ENCODE measurements at regions not wholly inside any gene's neighbourhood (a gene's known extent, or its start where the extent isn't known, plus 50 kb on each side); places are given as distances from the start of the nearest gene placed in this dataset.

DNA sequence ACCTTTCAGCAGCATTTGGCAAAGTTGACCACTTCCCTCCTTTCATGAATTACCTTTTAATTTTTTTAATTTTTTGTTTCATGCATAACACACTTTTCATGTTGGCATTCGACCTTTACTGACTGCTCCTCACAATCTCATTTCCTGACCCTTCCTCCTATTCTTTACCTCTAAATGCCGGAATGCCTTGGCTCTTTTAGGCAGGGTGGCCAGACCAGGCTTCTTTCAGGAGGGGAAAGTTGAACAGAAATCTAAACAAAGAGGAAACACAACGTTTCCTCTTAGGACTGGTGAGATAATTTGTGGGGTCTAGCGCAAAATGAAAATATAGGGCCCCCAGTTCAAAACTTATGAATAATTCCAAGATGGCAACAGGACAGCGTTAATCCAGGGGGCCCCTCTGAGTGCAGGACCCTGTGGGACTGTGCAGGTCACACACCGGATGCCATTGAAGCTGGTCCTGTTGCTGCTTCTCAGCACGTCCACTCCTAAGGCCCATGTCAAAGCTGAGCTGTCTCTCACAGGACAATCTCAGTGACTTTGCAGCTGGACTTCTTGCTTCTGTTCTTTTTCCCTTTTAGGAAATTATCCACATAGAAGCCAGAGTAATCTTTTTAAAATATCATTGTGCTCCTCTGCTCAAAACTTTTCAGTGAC, 313.8 kb downstream of the HDGFL1 start:
- no peak for DNase-seq (ENCODE audit: low spot score)

DNA sequence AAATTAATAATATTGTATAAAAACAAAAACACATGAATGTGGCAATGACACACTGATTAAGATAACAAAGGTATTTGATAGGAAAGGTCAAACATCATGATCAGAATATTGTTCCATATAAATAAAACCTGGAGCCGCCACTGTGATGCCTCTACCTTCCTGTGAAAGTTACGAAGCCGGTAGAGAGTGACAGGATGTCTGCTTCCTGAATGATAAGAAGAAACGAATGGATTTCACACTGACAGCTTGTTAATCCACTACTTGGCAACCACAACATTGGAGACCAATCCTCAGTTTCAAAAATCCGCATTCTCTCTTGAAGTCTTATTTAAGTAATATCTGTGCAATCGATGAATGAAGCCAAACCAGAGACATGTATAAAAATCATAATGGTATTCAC, 315.1 kb downstream of the HDGFL1 start:
- no peak for DNase-seq (ENCODE audit: low spot score)

DNA sequence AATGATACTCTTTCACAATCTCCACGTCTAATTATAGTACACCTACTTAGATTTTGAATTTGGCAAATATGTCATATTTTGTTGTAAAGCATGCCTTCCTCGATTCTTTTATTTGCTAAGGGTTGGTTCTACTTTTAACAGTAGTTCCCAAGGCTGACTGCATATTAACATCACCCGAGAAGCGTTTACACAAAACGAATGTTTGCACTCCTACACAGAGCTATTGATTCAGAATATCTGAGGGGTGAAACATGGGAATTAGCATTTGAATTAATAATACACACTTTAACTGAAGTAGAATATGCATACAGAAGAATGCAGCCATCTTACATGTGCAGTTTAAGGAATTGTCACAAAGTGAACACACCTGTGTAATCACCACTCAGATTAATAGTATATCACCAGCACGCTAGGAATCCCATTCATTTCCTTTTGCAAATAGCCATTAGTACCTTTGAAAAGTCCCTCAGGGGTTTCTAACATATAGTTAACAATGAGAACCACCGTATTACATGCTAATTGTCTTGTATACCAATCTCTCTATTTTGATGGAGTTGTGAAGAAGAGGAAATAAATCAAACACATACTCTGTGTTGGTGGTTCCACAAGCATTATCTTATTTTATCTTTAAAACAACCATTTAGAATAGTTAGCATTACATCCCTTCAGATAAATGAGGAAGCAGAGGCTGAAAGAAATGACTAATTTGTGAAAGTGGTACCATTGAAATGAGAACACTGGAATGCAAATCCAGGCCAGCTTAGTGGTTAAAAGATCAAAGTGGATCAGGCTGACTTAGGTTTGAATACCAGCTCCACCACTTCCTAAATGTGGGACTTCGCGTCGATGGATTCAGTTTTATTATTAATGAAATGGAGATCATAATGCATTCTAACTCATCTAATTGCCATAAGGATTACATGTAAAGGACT, 317.6 kb downstream of the HDGFL1 start:
- no peak for DNase-seq (ENCODE audit: low spot score)

DNA sequence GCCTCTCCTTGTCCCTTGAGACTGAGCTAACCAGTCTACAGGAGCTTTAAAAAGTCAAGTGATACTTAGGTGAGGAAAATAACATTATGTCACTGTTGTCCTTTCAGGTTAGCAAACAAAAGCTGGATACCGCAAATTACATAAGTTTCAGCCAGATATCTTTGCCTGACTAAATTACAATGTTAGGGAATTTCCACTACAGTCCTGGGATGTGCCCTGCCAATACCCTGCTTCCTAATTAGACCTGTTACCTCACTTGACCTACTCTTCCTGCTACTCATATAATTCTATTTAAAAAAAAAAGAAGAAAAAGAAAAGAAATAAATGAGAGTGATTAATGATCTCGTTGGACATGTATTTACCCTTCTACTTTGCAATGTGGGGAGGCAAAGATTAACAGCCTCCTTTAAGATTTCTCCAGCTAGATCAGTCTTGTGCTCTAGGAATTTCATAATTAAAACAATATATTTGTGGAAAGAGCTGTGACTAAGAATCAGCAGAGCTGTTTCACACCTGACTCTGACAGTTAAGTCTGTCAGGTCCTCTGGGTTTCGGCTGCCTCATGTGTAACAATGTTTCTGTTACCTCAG, 318.9 kb downstream of the HDGFL1 start:
- no peak for DNase-seq (ENCODE audit: low spot score)

DNA sequence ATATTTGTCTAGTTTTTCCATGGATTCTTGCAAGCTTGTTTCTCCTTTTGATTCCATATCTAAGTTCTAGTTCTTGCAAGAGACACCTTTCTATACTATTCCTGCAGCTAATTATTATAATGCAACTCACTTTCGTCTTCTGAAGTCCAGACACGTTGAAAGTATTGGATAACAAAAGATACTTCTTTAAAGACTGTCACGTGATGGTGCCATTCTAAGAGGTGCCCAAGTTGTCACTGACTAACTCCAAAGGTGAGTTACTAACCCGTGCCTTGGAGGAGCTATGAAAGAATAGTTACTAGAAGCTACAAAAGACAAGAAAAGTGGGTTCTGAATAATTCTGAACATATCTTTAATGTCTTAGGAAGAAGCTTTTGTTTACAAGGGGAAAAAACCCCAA, 322.6 kb downstream of the HDGFL1 start:
- no peak for DNase-seq (ENCODE audit: low spot score)

DNA sequence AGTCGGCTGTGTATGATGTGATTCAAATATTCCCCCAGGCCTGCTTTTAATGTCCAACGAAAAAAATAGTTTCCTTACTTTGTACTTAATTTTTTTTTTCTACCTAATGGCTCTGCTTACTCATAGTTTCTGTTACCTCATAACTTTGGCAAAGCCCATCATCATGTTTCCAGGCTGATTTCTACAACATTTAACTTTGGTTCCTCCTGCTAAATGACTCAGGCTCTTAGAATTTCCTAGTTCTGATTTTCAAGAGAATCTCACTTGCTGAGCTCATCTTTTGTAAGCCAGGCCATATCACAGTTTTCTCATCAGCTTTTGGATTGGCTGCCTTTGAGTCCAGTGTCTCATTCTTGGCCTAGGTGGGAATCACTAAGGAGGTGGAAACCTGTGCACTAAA, 323.1 kb downstream of the HDGFL1 start:
- DNase-seq (ENCODE audit: low spot score), result no peak

DNA sequence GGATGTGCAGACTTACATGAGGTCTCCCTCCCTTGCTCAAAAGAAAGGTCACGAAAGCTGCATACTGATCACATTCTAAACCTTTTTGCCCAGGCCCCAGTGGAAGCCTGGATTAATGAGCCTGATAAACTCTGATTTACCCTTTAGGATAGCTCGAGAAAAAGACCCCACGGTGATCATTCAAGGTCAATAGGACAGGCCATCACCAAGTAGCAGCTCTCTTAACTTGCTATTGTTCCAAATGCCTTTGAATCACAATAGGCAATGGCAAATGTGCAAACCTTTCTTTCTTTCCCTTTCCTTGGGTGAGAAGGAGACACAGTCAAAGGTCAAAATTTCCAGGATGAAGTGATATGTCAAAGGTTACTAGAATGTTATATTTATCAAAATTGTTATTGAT, 327.3 kb downstream of the HDGFL1 start:
- no peak for DNase-seq (ENCODE audit: low spot score)

DNA sequence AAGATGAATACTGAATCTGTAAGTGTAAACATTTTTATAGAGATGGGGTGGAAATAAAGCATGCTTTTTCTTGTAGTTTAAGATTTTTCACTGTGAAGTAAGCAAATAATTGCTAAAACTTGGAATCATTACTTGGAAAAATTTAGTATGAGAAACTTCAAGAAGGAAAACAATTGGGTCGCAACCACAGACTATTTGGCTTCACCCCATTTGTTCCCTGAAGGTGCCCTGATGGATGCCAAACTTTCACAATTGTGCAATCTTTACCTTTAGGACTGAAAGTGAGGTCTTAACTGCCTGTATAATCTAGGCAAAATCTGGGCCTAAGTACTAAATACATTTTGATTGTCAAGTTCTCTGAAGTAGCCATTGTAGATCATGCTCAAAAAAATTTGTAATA, 330.1 kb downstream of the HDGFL1 start:
- DNase-seq (ENCODE audit: low spot score), result no peak

DNA sequence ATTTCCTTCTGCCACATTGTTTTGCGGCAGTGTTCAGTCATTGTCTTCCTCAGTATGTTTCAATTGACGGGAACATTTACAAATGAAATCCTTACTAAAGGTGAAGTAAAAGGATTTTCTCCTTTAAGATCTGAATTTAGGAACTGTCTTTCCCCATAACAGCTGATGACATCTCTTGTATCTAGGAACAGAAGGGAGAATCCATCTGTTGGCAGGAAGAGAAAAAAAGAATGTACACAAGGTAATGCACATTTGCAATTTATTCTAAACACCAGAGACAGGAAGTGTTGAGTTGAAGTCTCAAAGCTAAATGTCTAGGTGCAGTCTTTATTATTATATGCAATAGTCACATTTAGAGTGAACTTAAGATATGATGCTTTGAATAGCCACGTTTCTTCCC, 334.5 kb downstream of the HDGFL1 start:
- no peak for DNase-seq (ENCODE audit: low spot score)

DNA sequence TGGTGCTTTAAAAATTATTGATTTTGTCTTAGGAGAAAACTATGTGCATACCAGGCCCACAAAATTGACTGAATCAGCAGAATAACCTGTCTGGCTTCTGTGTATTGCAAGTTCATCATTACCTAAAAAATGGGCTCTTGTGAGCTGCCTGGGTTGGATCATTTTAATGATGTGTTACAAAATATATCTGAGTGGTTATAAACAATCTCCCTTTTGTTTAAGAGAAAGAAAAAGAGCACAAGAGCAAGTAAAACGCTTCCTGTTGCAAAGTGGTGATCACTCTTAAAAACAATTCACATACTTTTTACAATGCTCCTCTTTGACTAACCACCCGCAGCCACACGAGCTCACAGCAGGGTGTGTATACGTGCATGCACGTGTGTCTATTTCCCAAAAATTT, 335.1 kb downstream of the HDGFL1 start:
- DNase-seq (ENCODE audit: low spot score), result no peak

DNA sequence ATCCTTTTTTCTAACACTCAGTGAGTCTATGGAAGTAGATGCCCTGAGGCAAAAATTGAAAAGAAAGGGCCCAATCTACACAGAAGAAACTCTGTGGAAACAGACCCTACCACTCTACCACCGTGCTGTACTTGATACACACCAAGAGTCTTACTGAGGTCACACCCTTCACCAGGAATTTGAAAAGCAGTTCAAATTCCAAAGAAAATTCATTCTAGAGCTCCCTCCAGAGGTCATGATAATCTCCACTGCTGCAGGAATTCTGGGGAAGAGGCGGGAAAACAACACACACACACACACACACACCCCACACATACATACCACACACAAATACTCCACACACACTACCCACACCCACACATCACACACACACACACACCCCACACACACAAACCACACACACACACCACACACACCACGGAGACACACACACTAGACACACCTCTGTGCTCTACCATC, 336.8 kb downstream of the HDGFL1 start:
- no peak for DNase-seq (ENCODE audit: low spot score)

DNA sequence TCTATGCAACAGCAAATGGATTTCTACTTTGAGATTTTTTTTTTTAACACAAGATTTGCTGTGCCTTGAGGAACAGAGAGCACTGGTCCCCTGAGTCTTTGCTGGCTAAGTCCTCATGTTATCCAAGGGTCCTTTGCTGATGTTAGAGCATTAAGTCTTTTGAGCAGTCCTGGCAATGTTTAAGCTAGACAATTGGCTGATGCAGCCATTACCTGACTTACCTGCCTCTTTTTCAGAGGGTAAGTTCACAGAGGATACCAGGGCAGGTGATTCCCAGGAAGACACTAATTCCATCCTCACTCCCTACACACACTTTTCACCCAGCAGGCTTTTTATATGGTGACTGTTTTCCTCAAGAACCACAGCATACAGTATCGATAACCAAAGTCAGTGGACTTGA, 337.7 kb downstream of the HDGFL1 start:
- no peak for DNase-seq (ENCODE audit: low spot score)

DNA sequence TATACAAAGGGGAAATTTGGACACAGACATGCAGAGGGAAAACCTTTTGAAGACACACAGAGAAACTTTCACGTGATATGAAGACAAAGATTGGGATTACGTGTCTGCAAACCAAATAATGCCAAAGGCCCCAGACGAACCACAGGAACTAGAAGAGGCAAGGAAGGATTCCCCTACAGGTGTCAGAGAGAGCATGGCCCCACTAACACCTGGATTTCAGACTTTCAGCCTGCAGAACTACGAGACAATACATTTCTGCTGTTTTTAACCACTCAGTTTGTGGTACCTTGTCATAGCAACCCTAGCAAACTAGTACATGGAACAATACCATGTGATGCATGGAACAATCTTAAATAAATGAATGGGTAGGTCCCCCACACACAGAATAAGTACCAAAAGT, 341.0 kb downstream of the HDGFL1 start:
- DNase-seq (ENCODE audit: low spot score), result no peak

DNA sequence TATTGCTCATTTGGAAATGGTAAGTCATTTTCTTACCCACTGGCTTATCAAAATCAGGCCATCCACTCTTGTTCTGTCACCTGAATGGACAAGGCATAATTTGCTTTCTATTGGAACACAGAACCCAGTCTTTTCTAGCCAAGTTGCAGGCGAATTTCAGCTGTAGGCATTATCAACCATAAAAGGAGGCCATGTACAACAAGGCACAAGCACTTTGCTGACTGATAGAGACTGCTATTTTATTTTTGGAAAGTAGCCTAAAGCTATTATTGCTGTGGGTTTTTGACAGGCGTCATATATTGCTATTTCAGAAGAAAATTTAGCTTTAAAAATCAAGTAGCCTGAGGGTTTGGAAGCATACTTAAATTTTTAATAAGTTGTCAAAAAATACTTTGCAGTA, 344.2 kb downstream of the HDGFL1 start:
- DNase-seq (ENCODE audit: low spot score), result no peak

DNA sequence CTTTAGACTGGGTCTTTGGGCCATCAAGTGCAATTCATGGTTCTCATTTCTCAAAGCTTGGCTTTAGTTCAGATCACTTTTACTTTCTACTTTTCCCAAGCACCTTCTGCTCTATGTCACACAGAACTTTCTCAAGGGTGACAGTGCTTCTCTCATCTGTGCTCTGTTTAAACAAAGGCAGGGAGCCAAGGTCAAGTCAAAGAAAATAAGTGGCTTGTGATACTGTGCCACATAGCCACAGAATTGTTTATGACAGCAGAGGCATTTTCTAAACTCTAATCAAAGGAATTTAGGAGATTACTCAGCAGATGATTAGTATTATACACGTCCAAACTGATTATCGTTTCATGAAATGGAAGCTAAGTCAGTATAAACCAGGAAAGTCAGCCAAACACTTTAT, 348.0 kb downstream of the HDGFL1 start:
- DNase-seq (ENCODE audit: low spot score), result no peak

DNA sequence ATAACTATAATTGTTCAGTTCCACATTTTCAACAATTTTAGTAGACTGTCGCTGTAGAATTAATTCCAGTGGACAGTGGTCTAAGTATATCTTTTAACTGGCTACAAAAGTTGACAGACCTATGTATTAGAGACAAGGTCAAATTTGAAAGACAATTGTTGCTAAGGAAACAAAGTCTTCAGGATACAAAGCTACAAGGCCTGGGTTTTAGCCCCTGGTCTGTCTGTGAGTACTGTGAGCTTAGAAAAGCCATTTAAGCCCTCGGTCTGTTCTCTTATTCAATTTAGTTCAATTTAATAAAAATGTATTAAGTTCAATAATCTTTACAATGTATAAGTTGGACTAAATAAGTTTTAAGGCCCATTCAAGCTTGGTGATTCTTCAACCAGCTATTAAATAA, 352.5 kb downstream of the HDGFL1 start:
- DNase-seq (ENCODE audit: low spot score), result no peak

DNA sequence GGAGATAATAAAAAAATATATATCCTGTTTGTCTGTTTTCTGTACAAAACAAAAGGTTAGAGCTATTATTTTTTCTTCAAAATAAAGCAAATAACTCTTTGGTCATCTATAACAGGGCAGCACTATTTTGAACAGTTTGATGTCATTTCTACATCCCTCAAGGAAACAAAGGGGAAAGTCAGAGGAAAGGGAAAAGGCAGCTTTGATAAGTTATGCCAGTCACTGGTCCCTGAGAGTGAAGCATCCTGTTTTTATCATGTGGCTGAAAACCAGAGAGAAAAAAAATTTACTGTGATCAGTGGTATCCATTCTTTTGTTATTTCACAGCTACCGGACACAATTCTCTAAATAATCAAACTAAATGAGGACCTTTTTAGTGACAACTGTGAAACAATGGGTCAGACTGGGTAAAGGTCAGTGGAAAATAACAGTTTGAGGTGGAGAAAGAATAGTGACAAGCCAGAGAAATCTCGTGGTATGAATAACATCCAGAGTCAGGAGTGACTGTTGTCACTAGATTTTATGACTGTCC, 356.0 kb downstream of the HDGFL1 start:
- no peak for DNase-seq (ENCODE audit: low spot score)

DNA sequence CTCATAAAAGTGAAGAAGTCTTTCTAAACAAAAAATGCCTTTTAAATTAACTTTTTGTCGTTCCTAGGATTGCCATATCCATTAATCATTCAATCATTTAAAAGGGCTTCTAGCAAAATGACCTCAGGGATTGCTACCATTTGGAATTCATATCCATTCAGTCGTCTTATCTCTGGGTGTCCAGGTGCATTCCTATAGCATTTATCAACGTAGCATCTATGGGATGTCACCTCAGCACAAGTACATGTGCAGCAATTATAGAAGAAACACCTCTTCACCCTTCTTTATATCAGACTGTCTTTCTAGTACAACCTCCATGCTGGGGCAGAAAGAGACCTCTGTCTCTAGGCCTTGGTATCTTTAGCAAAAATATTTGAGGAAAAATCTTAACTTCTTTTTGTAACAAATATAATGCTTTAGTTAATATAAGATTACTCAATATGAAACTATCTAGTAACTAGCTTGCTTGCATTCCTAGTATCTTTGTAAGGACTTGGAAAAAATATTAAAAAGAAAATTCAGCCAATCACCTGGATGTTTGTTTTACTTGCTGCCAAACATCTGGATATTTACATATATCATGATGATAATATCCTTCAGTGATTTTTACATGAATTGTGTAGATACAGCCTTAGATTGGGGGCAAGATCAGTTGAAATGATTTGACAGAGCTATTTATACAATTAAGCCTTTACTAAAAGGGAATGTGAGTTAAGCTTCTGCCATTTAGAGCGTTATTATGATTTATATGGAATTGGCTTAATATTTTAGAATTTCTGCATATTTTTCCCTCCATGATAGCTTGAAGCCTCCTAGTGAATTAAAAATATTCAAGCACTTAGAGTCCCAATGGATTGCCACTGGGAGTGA, 356.8 kb downstream of the HDGFL1 start:
- DNase-seq (ENCODE audit: low spot score), result no peak

DNA sequence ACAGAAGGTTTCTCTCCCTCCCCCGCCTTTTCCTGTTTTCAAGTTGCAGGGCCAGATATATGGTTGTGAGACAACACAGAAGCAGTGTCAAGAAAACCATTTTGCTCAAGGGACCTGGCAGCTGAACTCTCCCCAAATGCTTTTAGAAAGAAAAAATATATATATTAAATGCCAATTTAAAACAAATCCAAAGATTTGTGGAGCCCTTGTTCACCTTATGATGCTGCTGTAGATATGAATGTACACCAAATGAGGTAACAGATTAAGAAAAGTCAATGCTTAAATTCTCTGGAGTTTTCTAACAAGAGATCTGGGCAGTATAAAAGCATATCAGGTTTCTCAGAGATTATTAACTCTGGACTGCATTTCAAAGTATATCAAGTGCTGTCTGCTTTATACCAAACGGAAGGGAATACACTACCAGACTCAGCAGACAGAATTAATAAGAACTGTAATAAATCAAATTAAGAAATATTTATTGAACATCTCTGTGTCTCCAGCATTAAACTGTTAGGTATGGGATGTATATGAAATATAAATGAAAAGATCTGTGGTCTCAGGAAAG, 357.5 kb downstream of the HDGFL1 start:
- DNase-seq (ENCODE audit: low spot score), result no peak

DNA sequence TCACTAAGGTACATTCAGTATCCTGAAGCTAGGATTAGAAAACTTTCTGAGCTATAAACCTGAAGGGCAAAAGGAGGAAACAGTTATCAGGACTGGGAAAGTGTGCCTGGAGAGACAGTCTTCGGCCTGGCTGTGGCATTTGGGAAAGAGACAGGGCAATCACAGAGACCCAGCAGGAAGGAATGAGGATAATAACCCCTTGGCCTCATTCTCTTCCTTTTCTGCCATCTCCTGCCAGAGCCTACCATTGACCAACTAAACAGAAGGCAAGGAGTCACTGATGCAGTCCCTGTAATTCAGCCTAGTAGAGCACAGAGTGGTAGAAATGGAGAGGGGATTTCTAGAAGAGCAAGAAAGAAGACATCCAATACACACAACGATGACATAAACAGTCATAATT, 359.4 kb downstream of the HDGFL1 start:
- no peak for DNase-seq (ENCODE audit: low spot score)

DNA sequence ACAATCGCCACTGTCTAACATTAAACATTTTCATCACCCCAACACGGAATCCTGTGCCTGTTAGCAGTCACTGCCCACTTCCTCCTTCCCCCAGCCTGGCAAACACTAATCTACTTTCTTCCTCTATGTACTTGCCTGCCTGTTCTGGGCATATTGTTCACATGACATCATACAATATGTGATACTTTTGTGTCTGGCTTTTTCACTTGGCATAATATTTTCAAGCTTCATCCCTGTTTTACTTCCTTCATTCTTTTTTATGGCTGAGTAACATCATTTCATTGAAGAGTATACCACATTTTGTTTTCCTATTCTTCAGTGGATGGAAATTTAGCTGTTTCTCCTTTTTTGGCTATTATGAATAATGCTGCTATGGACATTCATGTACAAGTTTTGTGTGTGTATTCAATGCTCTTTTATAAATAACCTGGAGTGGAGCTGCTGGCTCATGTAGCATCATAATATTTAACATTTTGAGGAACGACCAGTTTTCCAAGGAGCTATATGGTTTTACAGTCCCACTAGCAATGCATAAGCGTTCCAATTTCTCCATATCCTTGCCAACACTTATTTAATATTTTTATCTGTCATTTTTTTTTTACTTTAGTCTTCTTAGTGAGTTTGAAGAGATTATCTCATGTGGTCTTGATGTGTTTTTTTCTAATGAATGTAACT, 360.1 kb downstream of the HDGFL1 start:
- no peak for DNase-seq (ENCODE audit: low spot score)

All from ecto neural progenitor cell (in vitro differentiated cells).